ENCODE measurements at regions not wholly inside any gene's neighbourhood (a gene's known extent, or its start where the extent isn't known, plus 50 kb on each side); places are given as distances from the start of the nearest gene placed in this dataset.

DNA sequence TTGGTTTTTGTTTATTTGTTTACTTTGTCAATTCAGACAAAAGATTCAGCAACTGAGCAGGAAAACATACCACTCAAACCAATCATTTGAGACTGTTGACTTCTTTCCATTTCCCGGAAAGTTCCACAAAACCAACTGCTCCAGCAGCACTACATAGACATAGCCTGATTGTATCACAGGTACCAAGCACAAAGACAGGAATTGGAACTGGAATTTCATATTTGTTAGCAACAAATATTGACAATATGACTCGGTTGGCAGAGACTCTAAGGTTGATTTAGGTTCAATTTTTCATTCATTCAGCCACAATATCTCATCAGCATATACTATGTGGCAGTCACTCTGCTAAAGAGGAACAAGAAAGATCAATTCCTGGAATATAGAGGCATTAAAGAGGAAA lies 364.0 kb downstream of the ZIC3 start:
- H3K27ac ChIP-seq (ENCODE audit: extremely low read depth, low read depth, low read length): no peak overlapping the region
- H3K36me3 ChIP-seq (ENCODE audit: control insufficient read depth, insufficient read depth, low read length): no peaks in the 10 kb centered on the region
- ChIA-PET POLR2A (no interaction called here), CTCF (ENCODE audit: low intra/inter-chr PET ratio) (no interaction called here)
- H3K4me1 ChIP-seq (replicated peaks in 1 of 2; ENCODE audit: control insufficient read depth in 2 of 2, insufficient read depth in 2 of 2, low read length in 2 of 2): no peaks in the 10 kb centered on the region
- H3K4me3 ChIP-seq: no peak overlapping the region
- H2AFZ ChIP-seq (ENCODE audit: low read depth, low read length): no peak overlapping the region
- H3K27me3 ChIP-seq (ENCODE audit: control insufficient read depth in 2 of 2, insufficient read depth in 2 of 2, low read length in 2 of 2): no peaks in the 10 kb centered on the region
- H4K20me1 ChIP-seq (replicated peaks; ENCODE audit: control insufficient read depth, insufficient read depth, low read length): no peaks in the 10 kb centered on the region
- 4% methylated on average over 2 of the region's 2 CpGs for WGBS (ENCODE audit: insufficient coverage, low coverage, missing lambda C conversion rate)
- TF ChIP-seq MTA3 (IDR thresholded peaks at IDR 0.05; ENCODE audit: borderline replicate concordance) (no peak), RBM34 (IDR thresholded peaks at IDR 0.05; ENCODE audit: borderline replicate concordance, insufficient read depth, low read length) (no peak), SOX6 (IDR thresholded peaks at IDR 0.05) (no peak), STAT5B (CRISPR knock-in tag; IDR thresholded peaks at IDR 0.05) (no peak), ZNF140 (CRISPR knock-in tag; IDR thresholded peaks at IDR 0.05) (no peak), ERF (CRISPR knock-in tag; IDR thresholded peaks at IDR 0.05) (no peak)
- in situ Hi-C loops (cut with MboI) (no loop called here), intact Hi-C loops (cut with micrococcal nuclease) (loop anchor here (10.0 kb wide), 1 partner anchor 495 kb away; no protein-coding TSS in a partner anchor)
- no peak for FAIRE-seq
- ATAC-seq: no peak
- DNase-seq (ENCODE audit: extremely low read depth in 1 of 4, low spot score in 3 of 4): no peak
- no TSS peak for BruUV-seq (replicated peaks)
- no peaks in the 10 kb centered on the region for H3K9me1 ChIP-seq (ENCODE audit: control insufficient read depth, insufficient read depth, low read length)
- H3K9me3 ChIP-seq (replicated peaks; ENCODE audit: control insufficient read depth, insufficient read depth, low read depth, low read length): no peaks in the 10 kb centered on the region
- no peak overlapping the region for H3K4me2 ChIP-seq (ENCODE audit: insufficient read depth, low read length)
- no peaks in the 10 kb centered on the region for H3K79me2 ChIP-seq (ENCODE audit: control insufficient read depth, insufficient read depth, low read length)
- no peak overlapping the region for H3K9ac ChIP-seq (ENCODE audit: insufficient read depth in 1 of 2, low read depth in 2 of 2, low read length in 2 of 2)

DNA sequence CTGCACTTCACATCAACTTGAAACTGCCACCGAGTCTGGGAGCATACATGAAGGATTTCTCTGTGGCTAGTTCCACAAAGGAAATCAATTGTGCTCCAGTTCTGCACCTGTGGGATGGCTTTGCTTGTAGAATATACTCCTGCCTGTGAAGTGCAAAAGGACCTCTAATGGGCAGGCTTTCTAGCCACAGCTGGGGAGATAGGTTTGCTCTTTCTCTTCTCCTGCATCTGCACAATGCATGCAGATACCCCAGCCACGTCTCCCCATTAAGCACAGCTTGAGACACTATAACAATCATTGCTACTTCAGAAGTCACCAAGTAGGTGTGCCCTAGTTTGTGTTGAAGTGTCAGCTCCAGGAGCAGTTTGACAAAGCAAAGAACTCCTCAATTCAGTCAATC lies 364.6 kb downstream of the ZIC3 start:
- WGBS (ENCODE audit: insufficient coverage, low coverage, missing lambda C conversion rate): 5% methylated on average over 2 of the region's 2 CpGs
- in situ Hi-C loops (cut with MboI) (no loop called here), intact Hi-C loops (cut with micrococcal nuclease) (no loop called here)
- CTCF ChIA-PET (ENCODE audit: low intra/inter-chr PET ratio): no interaction called here
- no TSS peak for BruUV-seq (replicated peaks)
- Histone ChIP-seq H3K36me3 (ENCODE audit: control insufficient read depth, insufficient read depth, low read length) (no peaks in the 10 kb centered on the region), H2AFZ (ENCODE audit: low read depth, low read length) (no peak overlapping the region), H3K4me2 (ENCODE audit: insufficient read depth, low read length) (no peak overlapping the region), H3K4me1 (replicated peaks in 1 of 2; ENCODE audit: control insufficient read depth in 2 of 2, insufficient read depth in 2 of 2, low read length in 2 of 2) (no peaks in the 10 kb centered on the region), H3K27me3 (ENCODE audit: control insufficient read depth in 2 of 2, insufficient read depth in 2 of 2, low read length in 2 of 2) (no peaks in the 10 kb centered on the region), H3K4me3 (no peak overlapping the region), H3K9ac (ENCODE audit: insufficient read depth in 1 of 2, low read depth in 2 of 2, low read length in 2 of 2) (no peak overlapping the region), H3K9me1 (ENCODE audit: control insufficient read depth, insufficient read depth, low read length) (no peaks in the 10 kb centered on the region), H3K79me2 (ENCODE audit: control insufficient read depth, insufficient read depth, low read length) (no peaks in the 10 kb centered on the region), H3K27ac (ENCODE audit: extremely low read depth, low read depth, low read length) (no peak overlapping the region), H3K9me3 (replicated peaks; ENCODE audit: control insufficient read depth, insufficient read depth, low read depth, low read length) (no peaks in the 10 kb centered on the region), H4K20me1 (replicated peaks; ENCODE audit: control insufficient read depth, insufficient read depth, low read length) (no peaks in the 10 kb centered on the region)
- POLR2A ChIA-PET: no interaction called here
- DNase-seq (ENCODE audit: extremely low read depth in 1 of 4, low spot score in 3 of 4) (no peak), FAIRE-seq (no peak), ATAC-seq (no peak)
- no peak for TF ChIP-seq L3MBTL2 (IDR thresholded peaks at IDR 0.05)
- no peak for TF ChIP-seq TCF3 (CRISPR knock-in tag; IDR thresholded peaks at IDR 0.05)
- TF ChIP-seq CEBPB (tag; IDR thresholded peaks at IDR 0.05): no peak
- TF ChIP-seq, protein P1, sequence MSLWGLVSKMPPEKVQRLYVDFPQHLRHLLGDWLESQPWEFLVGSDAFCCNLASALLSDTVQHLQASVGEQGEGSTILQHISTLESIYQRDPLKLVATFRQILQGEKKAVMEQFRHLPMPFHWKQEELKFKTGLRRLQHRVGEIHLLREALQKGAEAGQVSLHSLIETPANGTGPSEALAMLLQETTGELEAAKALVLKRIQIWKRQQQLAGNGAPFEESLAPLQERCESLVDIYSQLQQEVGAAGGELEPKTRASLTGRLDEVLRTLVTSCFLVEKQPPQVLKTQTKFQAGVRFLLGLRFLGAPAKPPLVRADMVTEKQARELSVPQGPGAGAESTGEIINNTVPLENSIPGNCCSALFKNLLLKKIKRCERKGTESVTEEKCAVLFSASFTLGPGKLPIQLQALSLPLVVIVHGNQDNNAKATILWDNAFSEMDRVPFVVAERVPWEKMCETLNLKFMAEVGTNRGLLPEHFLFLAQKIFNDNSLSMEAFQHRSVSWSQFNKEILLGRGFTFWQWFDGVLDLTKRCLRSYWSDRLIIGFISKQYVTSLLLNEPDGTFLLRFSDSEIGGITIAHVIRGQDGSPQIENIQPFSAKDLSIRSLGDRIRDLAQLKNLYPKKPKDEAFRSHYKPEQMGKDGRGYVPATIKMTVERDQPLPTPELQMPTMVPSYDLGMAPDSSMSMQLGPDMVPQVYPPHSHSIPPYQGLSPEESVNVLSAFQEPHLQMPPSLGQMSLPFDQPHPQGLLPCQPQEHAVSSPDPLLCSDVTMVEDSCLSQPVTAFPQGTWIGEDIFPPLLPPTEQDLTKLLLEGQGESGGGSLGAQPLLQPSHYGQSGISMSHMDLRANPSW (CRISPR knock-in tag; IDR thresholded peaks at IDR 0.05): no peak
- no peak for TF ChIP-seq CBFA2T3 (IDR thresholded peaks at IDR 0.05)
- no peak for TF ChIP-seq ZNF165 (CRISPR knock-in tag; IDR thresholded peaks at IDR 0.05; ENCODE audit: borderline replicate concordance)
- TF ChIP-seq, protein P2, sequence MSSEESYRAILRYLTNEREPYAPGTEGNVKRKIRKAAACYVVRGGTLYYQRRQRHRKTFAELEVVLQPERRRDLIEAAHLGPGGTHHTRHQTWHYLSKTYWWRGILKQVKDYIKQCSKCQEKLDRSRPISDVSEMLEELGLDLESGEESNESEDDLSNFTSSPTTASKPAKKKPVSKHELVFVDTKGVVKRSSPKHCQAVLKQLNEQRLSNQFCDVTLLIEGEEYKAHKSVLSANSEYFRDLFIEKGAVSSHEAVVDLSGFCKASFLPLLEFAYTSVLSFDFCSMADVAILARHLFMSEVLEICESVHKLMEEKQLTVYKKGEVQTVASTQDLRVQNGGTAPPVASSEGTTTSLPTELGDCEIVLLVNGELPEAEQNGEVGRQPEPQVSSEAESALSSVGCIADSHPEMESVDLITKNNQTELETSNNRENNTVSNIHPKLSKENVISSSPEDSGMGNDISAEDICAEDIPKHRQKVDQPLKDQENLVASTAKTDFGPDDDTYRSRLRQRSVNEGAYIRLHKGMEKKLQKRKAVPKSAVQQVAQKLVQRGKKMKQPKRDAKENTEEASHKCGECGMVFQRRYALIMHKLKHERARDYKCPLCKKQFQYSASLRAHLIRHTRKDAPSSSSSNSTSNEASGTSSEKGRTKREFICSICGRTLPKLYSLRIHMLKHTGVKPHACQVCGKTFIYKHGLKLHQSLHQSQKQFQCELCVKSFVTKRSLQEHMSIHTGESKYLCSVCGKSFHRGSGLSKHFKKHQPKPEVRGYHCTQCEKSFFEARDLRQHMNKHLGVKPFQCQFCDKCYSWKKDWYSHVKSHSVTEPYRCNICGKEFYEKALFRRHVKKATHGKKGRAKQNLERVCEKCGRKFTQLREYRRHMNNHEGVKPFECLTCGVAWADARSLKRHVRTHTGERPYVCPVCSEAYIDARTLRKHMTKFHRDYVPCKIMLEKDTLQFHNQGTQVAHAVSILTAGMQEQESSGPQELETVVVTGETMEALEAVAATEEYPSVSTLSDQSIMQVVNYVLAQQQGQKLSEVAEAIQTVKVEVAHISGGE (CRISPR knock-in tag; IDR thresholded peaks at IDR 0.05): no peak

All from K562 (cell line).